SK-N-SH (cell line): ENCODE measurements at regions not wholly inside any gene's neighbourhood (a gene's known extent, or its start where the extent isn't known, plus 50 kb on each side); places are given as distances from the start of the nearest gene placed in this dataset.

Experiments used
- CTCF ChIA-PET: fragments of 300-600, 350-600 bp; formaldehyde crosslinking; extraction: SDS; loops from one replicate; lab custom pipeline; 2021; lab: Yijun Ruan, JAX
- POLR2A ChIA-PET: fragments of 350-600 bp; sonication (Branson Sonifier 250); formaldehyde crosslinking; extraction: SDS; loops from one replicate; lab custom pipeline; 2020; ENCODE audit warnings: antibody characterized with exemption, inconsistent platforms; lab: Yijun Ruan, JAX
- DNase-seq: peaks from one replicate; pipeline ENCODE4 v3.0.0; 2012
- H2AFZ ChIP-seq: fragments of 200-600 bp; sonication (generic); 2 replicates; pipeline ENCODE4 v1.8.1; 2016; ENCODE audit warnings: antibody characterized with exemption, mild to moderate bottlenecking, low read depth
- H3F3A ChIP-seq: fragments of 200-600 bp; sonication (generic); replicated peaks from 2 replicates; pipeline ENCODE3; 2016; ENCODE audit warnings: antibody characterized with exemption, mild to moderate bottlenecking; ENCODE audit not compliant: insufficient read depth
- H3K27ac ChIP-seq, 2 experiments: fragments of 200-500 bp in 1 of 2; fragments of 200-600 bp in 1 of 2; sonication (Bioruptor generic) in 1 of 2; sonication (generic), shearing (Covaris generic) in 1 of 2; 2 replicates each; pipeline versions ENCODE4 v1.5.1 to v1.6.1; 2014 to 2016; ENCODE audit warnings: low read depth in 2 of 2, inconsistent platforms in 1 of 2, low read length in 1 of 2, mild to moderate bottlenecking in 1 of 2, mixed read lengths in 1 of 2
- H3K27me3 ChIP-seq: fragments of 200-600 bp; sonication (generic), shearing (Covaris generic); 2 replicates; pipeline ENCODE4 v1.6.1; 2016; ENCODE audit warnings: mixed run types; ENCODE audit not compliant: insufficient read depth
- H3K36me3 ChIP-seq, 2 experiments: fragments of 200-500 bp in 1 of 2; fragments of 200-600 bp in 1 of 2; sonication (Bioruptor generic) in 1 of 2; sonication (generic) in 1 of 2; replicated peaks in 1 of 2; 2 replicates each; pipeline versions ENCODE3 to v1.5.1; 2014 to 2016; ENCODE audit warnings: low read length in 1 of 2, mild to moderate bottlenecking in 1 of 2; ENCODE audit not compliant: insufficient read depth in 2 of 2, control insufficient read depth in 1 of 2
- H3K4me1 ChIP-seq, 2 experiments: fragments of 200-500 bp in 1 of 2; fragments of 200-600 bp in 1 of 2; sonication (Bioruptor generic) in 1 of 2; sonication (generic), shearing (Covaris generic) in 1 of 2; 2 replicates each; pipeline versions ENCODE4 v1.5.1 to v1.6.1; 2014 to 2016; ENCODE audit warnings: low read depth in 1 of 2, low read length in 1 of 2, mixed run types in 1 of 2; ENCODE audit not compliant: insufficient read depth in 2 of 2, control insufficient read depth in 1 of 2
- H3K4me2 ChIP-seq: fragments of 200-600 bp; sonication (generic), shearing (Covaris generic); 2 replicates; pipeline ENCODE4 v1.6.1; 2017; ENCODE audit warnings: mixed run types
- H3K4me3 ChIP-seq, 2 experiments: fragments of 200-500 bp in 1 of 2; fragments of 200-600 bp in 1 of 2; sonication (Bioruptor generic) in 1 of 2; sonication (generic), shearing (Covaris generic) in 1 of 2; 2 replicates each; pipeline versions ENCODE4 v1.5.1 to v1.8.1; 2014 to 2016; ENCODE audit warnings: low read depth in 2 of 2, inconsistent platforms in 1 of 2, low read length in 1 of 2, mild to moderate bottlenecking in 1 of 2, mixed read lengths in 1 of 2, moderate library complexity in 1 of 2
- H3K79me2 ChIP-seq: fragments of 200-600 bp; sonication (generic); 2 replicates; pipeline ENCODE4 v1.8.1; 2017; ENCODE audit warnings: mild to moderate bottlenecking; ENCODE audit not compliant: insufficient read depth
- H3K9ac ChIP-seq: fragments of 200-600 bp; sonication (generic); 2 replicates; pipeline ENCODE4 v1.6.1; 2017; ENCODE audit warnings: mixed run types
- H3K9me2 ChIP-seq: fragments of 200-600 bp; sonication (generic); 2 replicates; pipeline ENCODE4 v1.6.1; 2017; ENCODE audit warnings: mixed run types
- H3K9me3 ChIP-seq: fragments of 200-600 bp; sonication (generic); 2 replicates; pipeline ENCODE4 v1.6.1; 2017; ENCODE audit warnings: mixed run types, mild to moderate bottlenecking, moderate library complexity
- H4K20me1 ChIP-seq: fragments of 200-600 bp; sonication (generic); 2 replicates; pipeline ENCODE4 v1.6.1; 2017; ENCODE audit warnings: mild to moderate bottlenecking, mixed run types; ENCODE audit not compliant: insufficient read depth
- CHD2 ChIP-seq: fragments of 150-350 bp; IDR thresholded peaks from 2 replicates; pipeline ENCODE4 v1.6.1; 2018; ENCODE audit warnings: low read length; ENCODE audit not compliant: partially characterized antibody
- ELF1 ChIP-seq: IDR thresholded peaks from 2 replicates; pipeline ENCODE4 v1.4.0; 2012
- FOSL2 ChIP-seq: IDR thresholded peaks from 2 replicates; pipeline ENCODE4 v1.4.0; 2012; ENCODE audit warnings: low read depth, mild to moderate bottlenecking, moderate library complexity, borderline replicate concordance
- FOXJ3 ChIP-seq: sonication (generic); formaldehyde crosslinking; IDR thresholded peaks from 2 replicates; pipeline ENCODE4 v1.5.1; 2020; ENCODE audit warnings: mild to moderate bottlenecking, missing genetic modification reagents
- GABPA ChIP-seq: IDR thresholded peaks from 2 replicates; pipeline ENCODE4 v1.4.0; 2012; ENCODE audit warnings: low read depth, mild to moderate bottlenecking
- JUND ChIP-seq: IDR thresholded peaks from 2 replicates; pipeline ENCODE4 v1.4.0; 2012
- MEF2A ChIP-seq: IDR thresholded peaks from 2 replicates; pipeline ENCODE4 v1.4.0; 2012; ENCODE audit warnings: low read depth, borderline replicate concordance
- NFIC ChIP-seq: IDR thresholded peaks from 2 replicates; pipeline ENCODE4 v1.4.0; 2012; ENCODE audit warnings: borderline replicate concordance
- NRF1 ChIP-seq: IDR thresholded peaks from 2 replicates; pipeline ENCODE4 v1.6.1; 2012; ENCODE audit warnings: low read depth, mild to moderate bottlenecking, low read length
- POLR2AphosphoS5 ChIP-seq: IDR thresholded peaks from 2 replicates; pipeline ENCODE4 v1.6.1; 2012; ENCODE audit warnings: low read depth, low read length
- RAD21 ChIP-seq: IDR thresholded peaks from 2 replicates; pipeline ENCODE4 v1.6.1; 2012; ENCODE audit warnings: mild to moderate bottlenecking, low read length
- RCOR1 ChIP-seq: fragments of 150-350 bp; IDR thresholded peaks from 2 replicates; pipeline ENCODE4 v1.6.1; 2017; ENCODE audit warnings: antibody characterized with exemption, low read length
- RFX5 ChIP-seq: IDR thresholded peaks from 2 replicates; pipeline ENCODE4 v1.6.1; 2012; ENCODE audit warnings: mild to moderate bottlenecking, improper control_type of control experiment, low read length
- RXRA ChIP-seq: IDR thresholded peaks from 2 replicates; pipeline ENCODE4 v1.4.0; 2012; ENCODE audit warnings: low read depth, mild to moderate bottlenecking, borderline replicate concordance
- SIN3A ChIP-seq: IDR thresholded peaks from 2 replicates; pipeline ENCODE4 v1.6.1; 2012; ENCODE audit warnings: low read depth, mild to moderate bottlenecking, low read length, moderate library complexity, borderline replicate concordance
- SMC3 ChIP-seq: IDR thresholded peaks from 2 replicates; pipeline ENCODE4 v1.6.1; 2012; ENCODE audit warnings: low read depth, low read length, improper control_type of control experiment
- TAF1 ChIP-seq: IDR thresholded peaks from 2 replicates; pipeline ENCODE4 v1.6.1; 2012; ENCODE audit warnings: low read depth, mild to moderate bottlenecking, low read length, moderate library complexity, borderline replicate concordance
- TCF12 ChIP-seq: IDR thresholded peaks from 2 replicates; pipeline ENCODE4 v1.4.0; 2012
- YY1 ChIP-seq: IDR thresholded peaks from 2 replicates; pipeline ENCODE4 v1.4.0; 2012; ENCODE audit warnings: low read depth, mild to moderate bottlenecking
- WGBS: methylation state at CpG from one replicate; pipeline ENCODE4 v1.1.6; 2017; ENCODE audit warnings: low lambda C conversion rate; 5-methylcytosine and 5-hydroxymethylcytosine counted together
- TF ChIP-seq, protein P1 (sequence below): IDR thresholded peaks from 2 replicates; pipeline ENCODE4 v1.4.0; 2012; ENCODE audit warnings: low read depth, borderline replicate concordance
- TF ChIP-seq, protein P2 (sequence below): IDR thresholded peaks from 2 replicates; pipeline ENCODE4; 2012
- TF ChIP-seq, protein P3 (sequence below): IDR thresholded peaks from 2 replicates; pipeline ENCODE4 v1.4.0; 2012; ENCODE audit warnings: low read depth, borderline replicate concordance
- TF ChIP-seq, protein P4 (sequence below): IDR thresholded peaks from 2 replicates; pipeline ENCODE4 v1.4.0; 2012; ENCODE audit warnings: low read depth

DNA sequence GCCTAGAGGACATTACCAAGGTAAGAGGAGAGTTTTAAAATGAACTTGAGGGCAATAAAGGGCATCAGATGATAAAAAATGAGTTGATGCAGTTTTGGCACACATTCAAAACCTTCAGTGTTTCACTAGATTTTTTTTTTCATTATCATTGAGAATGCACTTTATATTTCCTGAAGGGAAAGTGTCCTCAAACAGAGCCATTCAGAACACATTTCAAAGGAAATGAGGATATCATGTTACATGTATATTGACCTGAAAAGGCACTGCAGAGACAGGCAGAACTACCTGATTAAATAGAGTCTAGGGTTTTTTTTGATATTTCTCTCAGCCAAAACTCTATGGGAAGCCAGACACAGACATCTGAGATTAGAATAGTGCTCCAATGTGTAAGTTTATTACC lies 454.0 kb downstream of the NEBL start:
- DNase-seq, result no peak
- H2AFZ ChIP-seq, result no peak overlapping the region
- H3K4me1 ChIP-seq, result no peaks in the 10 kb centered on the region; a peak in 1 of 4 replicates
- no peaks in the 10 kb centered on the region for H3K79me2 ChIP-seq
- H3K9ac ChIP-seq, result no peak overlapping the region
- TF ChIP-seq TCF12 (no peak), RFX5 (no peak), JUND (no peak), RCOR1 (no peak), NFIC (no peak), CHD2 (no peak), FOSL2 (no peak), GABPA (no peak), RAD21 (no peak), TAF1 (no peak), YY1 (no peak), SIN3A (no peak), SMC3 (no peak), FOXJ3 (CRISPR knock-in tag) (no peak), POLR2AphosphoS5 (no peak), RXRA (no peak)
- TF ChIP-seq, protein P1, sequence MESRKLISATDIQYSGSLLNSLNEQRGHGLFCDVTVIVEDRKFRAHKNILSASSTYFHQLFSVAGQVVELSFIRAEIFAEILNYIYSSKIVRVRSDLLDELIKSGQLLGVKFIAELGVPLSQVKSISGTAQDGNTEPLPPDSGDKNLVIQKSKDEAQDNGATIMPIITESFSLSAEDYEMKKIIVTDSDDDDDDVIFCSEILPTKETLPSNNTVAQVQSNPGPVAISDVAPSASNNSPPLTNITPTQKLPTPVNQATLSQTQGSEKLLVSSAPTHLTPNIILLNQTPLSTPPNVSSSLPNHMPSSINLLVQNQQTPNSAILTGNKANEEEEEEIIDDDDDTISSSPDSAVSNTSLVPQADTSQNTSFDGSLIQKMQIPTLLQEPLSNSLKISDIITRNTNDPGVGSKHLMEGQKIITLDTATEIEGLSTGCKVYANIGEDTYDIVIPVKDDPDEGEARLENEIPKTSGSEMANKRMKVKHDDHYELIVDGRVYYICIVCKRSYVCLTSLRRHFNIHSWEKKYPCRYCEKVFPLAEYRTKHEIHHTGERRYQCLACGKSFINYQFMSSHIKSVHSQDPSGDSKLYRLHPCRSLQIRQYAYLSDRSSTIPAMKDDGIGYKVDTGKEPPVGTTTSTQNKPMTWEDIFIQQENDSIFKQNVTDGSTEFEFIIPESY, result no peak
- TF ChIP-seq, protein P2, sequence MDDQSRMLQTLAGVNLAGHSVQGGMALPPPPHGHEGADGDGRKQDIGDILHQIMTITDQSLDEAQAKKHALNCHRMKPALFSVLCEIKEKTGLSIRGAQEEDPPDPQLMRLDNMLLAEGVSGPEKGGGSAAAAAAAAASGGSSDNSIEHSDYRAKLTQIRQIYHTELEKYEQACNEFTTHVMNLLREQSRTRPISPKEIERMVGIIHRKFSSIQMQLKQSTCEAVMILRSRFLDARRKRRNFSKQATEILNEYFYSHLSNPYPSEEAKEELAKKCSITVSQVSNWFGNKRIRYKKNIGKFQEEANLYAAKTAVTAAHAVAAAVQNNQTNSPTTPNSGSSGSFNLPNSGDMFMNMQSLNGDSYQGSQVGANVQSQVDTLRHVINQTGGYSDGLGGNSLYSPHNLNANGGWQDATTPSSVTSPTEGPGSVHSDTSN, result no peak
- TF ChIP-seq, protein P3, sequence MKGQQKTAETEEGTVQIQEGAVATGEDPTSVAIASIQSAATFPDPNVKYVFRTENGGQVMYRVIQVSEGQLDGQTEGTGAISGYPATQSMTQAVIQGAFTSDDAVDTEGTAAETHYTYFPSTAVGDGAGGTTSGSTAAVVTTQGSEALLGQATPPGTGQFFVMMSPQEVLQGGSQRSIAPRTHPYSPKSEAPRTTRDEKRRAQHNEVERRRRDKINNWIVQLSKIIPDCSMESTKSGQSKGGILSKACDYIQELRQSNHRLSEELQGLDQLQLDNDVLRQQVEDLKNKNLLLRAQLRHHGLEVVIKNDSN, result no peak
- no peaks in the 10 kb centered on the region for H3K36me3 ChIP-seq
- H3K9me3 ChIP-seq, result no peaks in the 10 kb centered on the region
- POLR2A ChIA-PET, result no interaction called here
- no peak overlapping the region for H3K4me2 ChIP-seq
- H3K9me2 ChIP-seq, result no peaks in the 10 kb centered on the region
- H3K27ac ChIP-seq, result no peak overlapping the region
- CTCF ChIA-PET, result no interaction called here
- no peaks in the 10 kb centered on the region for H3K27me3 ChIP-seq
- H4K20me1 ChIP-seq, result no peaks in the 10 kb centered on the region
- no peak overlapping the region for H3K4me3 ChIP-seq
- no peaks in the 10 kb centered on the region for H3F3A ChIP-seq

DNA sequence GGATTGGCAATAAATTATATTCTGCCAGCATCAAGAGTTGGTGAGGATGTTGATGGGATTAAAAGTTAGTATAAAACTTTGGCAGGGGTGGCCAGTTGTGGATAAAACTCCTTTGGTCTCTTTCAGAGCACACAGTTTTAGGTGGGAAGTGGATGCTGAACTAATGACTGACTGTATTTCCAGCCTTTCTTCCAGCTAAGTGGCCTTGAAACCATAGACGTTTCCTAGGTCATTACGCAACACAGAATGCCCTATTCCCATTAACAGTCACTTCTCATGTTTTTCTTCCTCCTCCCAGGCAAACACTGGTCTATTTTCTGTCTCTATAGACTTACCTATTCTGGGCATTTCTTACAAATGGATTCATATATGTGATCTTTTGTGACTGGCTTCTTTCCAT lies 467.4 kb downstream of the NEBL start:
- Histone ChIP-seq H3K9me2 (no peaks in the 10 kb centered on the region), H3K27me3 (no peaks in the 10 kb centered on the region), H4K20me1 (no peaks in the 10 kb centered on the region), H3K4me1 (no peaks in the 10 kb centered on the region), H3K4me3 (no peak overlapping the region), H3K27ac (no peak overlapping the region), H3K9me3 (no peaks in the 10 kb centered on the region), H3K79me2 (no peaks in the 10 kb centered on the region), H3K4me2 (no peak overlapping the region), H3K36me3 (no peaks in the 10 kb centered on the region), H3F3A (no peaks in the 10 kb centered on the region), H3K9ac (no peak overlapping the region), H2AFZ (no peak overlapping the region)
- CTCF ChIA-PET, result no interaction called here
- no peak for DNase-seq
- POLR2A ChIA-PET, result no interaction called here
- no peak for TF ChIP-seq TAF1
- no peak for TF ChIP-seq RXRA
- TF ChIP-seq FOXJ3 (CRISPR knock-in tag), result no peak
- TF ChIP-seq, protein P4, sequence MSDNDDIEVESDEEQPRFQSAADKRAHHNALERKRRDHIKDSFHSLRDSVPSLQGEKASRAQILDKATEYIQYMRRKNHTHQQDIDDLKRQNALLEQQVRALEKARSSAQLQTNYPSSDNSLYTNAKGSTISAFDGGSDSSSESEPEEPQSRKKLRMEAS, result no peak
- TF ChIP-seq JUND, result no peak
- TF ChIP-seq ELF1, result no peak
- TF ChIP-seq, protein P2, result no peak
- no peak for TF ChIP-seq SMC3
- TF ChIP-seq FOSL2, result no peak
- TF ChIP-seq, protein P3, result no peak
- no peak for TF ChIP-seq YY1
- TF ChIP-seq NRF1, result no peak
- TF ChIP-seq POLR2AphosphoS5, result no peak
- TF ChIP-seq GABPA, result no peak
- TF ChIP-seq CHD2, result no peak
- TF ChIP-seq MEF2A, result no peak
- 8% methylated on average over 2 of the region's 2 CpGs for whole genome bisulfite sequencing
